LNCaP clone FGC (cell line): ENCODE measurements at regions not wholly inside any gene's neighbourhood (a gene's known extent, or its start where the extent isn't known, plus 50 kb on each side); places are given as distances from the start of the nearest gene placed in this dataset.

Experiments used
- DNase-seq: peaks from one replicate; pipeline ENCODE4 v3.0.0-alpha.2; 2011; ENCODE audit warnings: low read depth
- H3K4me3 ChIP-seq: 2 replicates; pipeline ENCODE4 v1.5.1; 2011; ENCODE audit warnings: mild to moderate bottlenecking, low read depth, low read length, control low read depth
- TF ChIP-seq, protein P1 (sequence below): IDR thresholded peaks from 2 replicates; pipeline ENCODE4 v1.5.1; 2012; ENCODE audit warnings: mild to moderate bottlenecking; ENCODE audit not compliant: control insufficient read depth, insufficient read depth; ENCODE audit errors: extremely low read depth

GRCh38 chr1:81498471-81499462 lies 302.0 kb upstream of the ADGRL2 start:
- TF ChIP-seq, protein P1, sequence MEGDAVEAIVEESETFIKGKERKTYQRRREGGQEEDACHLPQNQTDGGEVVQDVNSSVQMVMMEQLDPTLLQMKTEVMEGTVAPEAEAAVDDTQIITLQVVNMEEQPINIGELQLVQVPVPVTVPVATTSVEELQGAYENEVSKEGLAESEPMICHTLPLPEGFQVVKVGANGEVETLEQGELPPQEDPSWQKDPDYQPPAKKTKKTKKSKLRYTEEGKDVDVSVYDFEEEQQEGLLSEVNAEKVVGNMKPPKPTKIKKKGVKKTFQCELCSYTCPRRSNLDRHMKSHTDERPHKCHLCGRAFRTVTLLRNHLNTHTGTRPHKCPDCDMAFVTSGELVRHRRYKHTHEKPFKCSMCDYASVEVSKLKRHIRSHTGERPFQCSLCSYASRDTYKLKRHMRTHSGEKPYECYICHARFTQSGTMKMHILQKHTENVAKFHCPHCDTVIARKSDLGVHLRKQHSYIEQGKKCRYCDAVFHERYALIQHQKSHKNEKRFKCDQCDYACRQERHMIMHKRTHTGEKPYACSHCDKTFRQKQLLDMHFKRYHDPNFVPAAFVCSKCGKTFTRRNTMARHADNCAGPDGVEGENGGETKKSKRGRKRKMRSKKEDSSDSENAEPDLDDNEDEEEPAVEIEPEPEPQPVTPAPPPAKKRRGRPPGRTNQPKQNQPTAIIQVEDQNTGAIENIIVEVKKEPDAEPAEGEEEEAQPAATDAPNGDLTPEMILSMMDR = no peak
- peak; percentile 94 for DNase-seq
- no peak overlapping the region for H3K4me3 ChIP-seq

DNA sequence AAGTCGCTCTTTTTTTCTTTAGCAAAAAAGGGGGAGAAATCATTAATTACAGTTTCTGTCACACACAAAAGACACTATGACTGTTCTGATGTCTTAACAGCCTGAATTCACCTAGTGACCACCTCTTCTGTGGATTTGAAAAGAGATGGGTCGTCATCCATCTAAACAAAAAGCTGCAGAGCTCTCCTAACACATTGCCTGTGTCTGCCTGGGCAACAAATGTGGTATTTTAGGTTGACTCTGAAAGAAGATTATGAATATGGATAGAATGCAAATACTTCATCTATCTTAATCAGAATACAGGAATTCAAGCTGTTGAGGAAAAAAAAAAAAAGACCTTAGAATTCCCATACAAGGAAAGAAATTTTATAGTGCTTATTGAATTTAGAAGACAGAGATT lies 304.4 kb upstream of the ADGRL2 start:
- TF ChIP-seq, protein P1 = no peak
- DNase-seq = no peak
- H3K4me3 ChIP-seq = no peak overlapping the region

DNA sequence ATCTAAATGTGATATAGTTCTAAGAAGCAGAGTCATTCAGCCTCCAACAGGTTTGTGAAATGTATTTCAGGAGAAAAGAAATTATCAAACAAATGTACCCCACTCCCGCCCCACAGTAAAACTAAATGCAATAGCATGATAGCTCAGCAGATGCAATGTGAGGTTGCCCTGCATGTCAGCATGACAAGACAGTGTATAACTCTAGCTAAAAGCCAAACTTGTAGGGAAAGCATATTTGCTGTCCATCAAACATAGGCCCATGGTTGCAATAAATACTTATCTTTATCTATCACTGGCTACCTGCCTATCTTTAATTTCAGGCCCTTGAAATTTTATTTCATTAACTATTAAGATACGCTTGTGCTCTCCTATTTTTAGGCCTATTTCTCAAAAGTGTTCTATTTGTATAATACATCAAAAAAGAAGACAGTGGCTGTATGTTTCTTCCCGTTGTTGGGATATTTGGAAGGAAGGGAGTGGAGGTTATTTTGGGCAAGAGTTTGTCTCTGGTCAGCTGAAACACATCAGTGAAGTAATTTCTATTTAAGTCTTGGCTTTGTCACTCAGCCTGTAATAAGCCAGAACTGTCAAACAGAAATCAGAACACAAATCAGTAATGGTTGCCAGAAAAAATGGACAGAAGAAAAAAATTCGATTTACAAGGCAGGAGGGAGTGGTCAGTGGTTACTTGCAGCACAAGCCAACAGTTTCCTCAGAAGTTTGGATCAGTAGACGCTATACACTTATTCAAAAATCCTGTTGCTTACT lies 307.4 kb upstream of the ADGRL2 start:
- no peak for DNase-seq
- H3K4me3 ChIP-seq = no peak overlapping the region
- TF ChIP-seq, protein P1 = no peak

DNA sequence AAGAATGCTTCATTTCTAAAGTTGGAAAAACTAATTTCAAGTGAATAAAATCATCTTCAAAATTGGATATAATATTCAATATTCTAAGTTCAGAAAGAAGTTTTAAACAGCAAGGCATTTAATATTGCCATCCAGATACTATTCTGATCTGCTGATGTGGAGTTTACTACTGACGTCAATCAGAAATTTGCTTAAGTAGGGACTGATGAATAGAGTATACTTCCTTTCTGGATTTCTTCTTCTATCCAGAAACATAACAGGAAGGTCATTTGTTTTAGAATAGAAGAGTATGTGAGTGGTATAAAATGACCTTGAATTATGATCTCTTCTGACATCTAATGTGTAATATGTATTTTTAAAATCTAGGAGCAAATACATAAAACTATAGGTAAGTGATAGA lies 308.1 kb upstream of the ADGRL2 start:
- no peak overlapping the region for H3K4me3 ChIP-seq
- DNase-seq = no peak
- TF ChIP-seq, protein P1 = no peak

DNA sequence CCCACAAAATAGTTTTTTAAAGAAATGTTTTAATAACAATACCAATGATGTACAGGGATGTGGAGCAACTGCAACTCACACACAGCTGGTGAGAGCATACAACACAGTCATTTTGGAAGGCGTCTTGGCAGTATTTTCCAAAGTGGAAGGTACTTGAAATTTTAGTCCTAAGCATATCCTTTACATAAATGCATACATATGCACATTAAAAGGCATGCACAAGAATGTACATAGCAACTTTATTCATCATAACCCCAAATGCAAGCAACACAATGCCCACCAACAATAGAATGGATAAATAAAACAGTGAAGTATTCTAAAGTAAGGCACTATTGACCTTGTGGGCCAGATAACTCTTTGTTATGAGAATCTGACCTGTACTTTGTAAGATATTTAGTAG lies 310.1 kb upstream of the ADGRL2 start:
- DNase-seq = no peak
- H3K4me3 ChIP-seq = no peak overlapping the region
- TF ChIP-seq, protein P1 = no peak

- no peak overlapping the region for H3K4me3 ChIP-seq
- TF ChIP-seq, protein P1 = no peak
- no peak for DNase-seq
Observed at GRCh38 chr1:81489372-81489934, 311.3 kb upstream of the ADGRL2 start.
